DOHH2 (cell line): ENCODE measurements at regions not wholly inside any gene's neighbourhood (a gene's known extent, or its start where the extent isn't known, plus 50 kb on each side); places are given as distances from the start of the nearest gene placed in this dataset.

ENCODE experiments used
- H3F3A ChIP-seq: fragments of 200-600 bp; sonication (generic), shearing (Covaris generic); 2 replicates; pipeline ENCODE4 v1.6.0; 2016; ENCODE audit warnings: antibody characterized with exemption, mild to moderate bottlenecking; ENCODE audit not compliant: control insufficient read depth, insufficient read depth
- H3K27ac ChIP-seq: fragments of 200-600 bp; sonication (generic); 2 replicates; pipeline ENCODE4 v1.5.1; 2014; ENCODE audit warnings: low read depth, mild to moderate bottlenecking, low read length, moderate library complexity
- H3K27me3 ChIP-seq: fragments of 200-600 bp; sonication (generic); 2 replicates; pipeline ENCODE4 v1.6.1; 2014; ENCODE audit warnings: mild to moderate bottlenecking, low read length, mixed read lengths; ENCODE audit not compliant: control insufficient read depth
- H3K36me3 ChIP-seq: fragments of 200-600 bp; sonication (generic); 2 replicates; pipeline ENCODE4 v1.6.1; 2014; ENCODE audit warnings: mild to moderate bottlenecking, low read length, moderate library complexity, mixed read lengths; ENCODE audit not compliant: control insufficient read depth
- H3K4me1 ChIP-seq: fragments of 200-600 bp; sonication (generic); 2 replicates; pipeline ENCODE4 v1.6.1; 2014; ENCODE audit warnings: mild to moderate bottlenecking, low read length, mixed read lengths; ENCODE audit not compliant: control insufficient read depth
- H3K4me2 ChIP-seq: fragments of 200-600 bp; sonication (generic); 2 replicates; pipeline ENCODE4 v1.6.0; 2014; ENCODE audit warnings: mild to moderate bottlenecking, low read length, moderate library complexity
- H3K4me3 ChIP-seq: fragments of 200-600 bp; sonication (generic); 2 replicates; pipeline ENCODE4 v1.5.1; 2014; ENCODE audit warnings: mild to moderate bottlenecking, low read length, mixed read lengths
- H3K79me2 ChIP-seq: fragments of 200-600 bp; sonication (generic); 2 replicates; pipeline ENCODE4 v1.6.1; 2014; ENCODE audit warnings: mild to moderate bottlenecking, low read length, mixed read lengths; ENCODE audit not compliant: control insufficient read depth
- H3K9me2 ChIP-seq: fragments of 200-600 bp; sonication (generic); replicated peaks from 2 replicates; pipeline ENCODE4 v1.6.1; 2014; ENCODE audit warnings: mild to moderate bottlenecking, low read length, mixed read lengths; ENCODE audit not compliant: control insufficient read depth
- H3K9me3 ChIP-seq: fragments of 200-600 bp; sonication (generic); 2 replicates; pipeline ENCODE4 v1.6.1; 2014; ENCODE audit warnings: antibody characterized with exemption, low read length, mixed read lengths; ENCODE audit not compliant: control insufficient read depth, insufficient read depth
- H4K20me1 ChIP-seq: fragments of 200-600 bp; sonication (generic); 2 replicates; pipeline ENCODE4 v1.6.0; 2014; ENCODE audit warnings: low read depth, mild to moderate bottlenecking, antibody characterized with exemption, low read length, moderate library complexity; ENCODE audit not compliant: control insufficient read depth, insufficient read depth
- EZH2phosphoT487 ChIP-seq: fragments of 200-600 bp; sonication (generic); IDR thresholded peaks from 2 replicates; pipeline ENCODE4 v1.6.1; 2017; ENCODE audit warnings: borderline replicate concordance, mild to moderate bottlenecking, antibody characterized with exemption, low read length, moderate library complexity, mixed read lengths
- TF ChIP-seq, protein P1 (sequence below): fragments of 200-600 bp; sonication (generic); IDR thresholded peaks from one replicate; pipeline ENCODE4 v1.5.1; 2014; ENCODE audit warnings: antibody characterized with exemption, mild to moderate bottlenecking, low read depth, low read length; ENCODE audit not compliant: poor library complexity, severe bottlenecking

GRCh38 chr2:221641181-221641871 lies 69.2 kb upstream of the EPHA4 start:
- Histone ChIP-seq H3K36me3 (no peaks in the 10 kb centered on the region), H3K4me3 (no peak overlapping the region), H3K79me2 (no peaks in the 10 kb centered on the region), H3K9me2 (no peaks in the 10 kb centered on the region), H3F3A (no peaks in the 10 kb centered on the region), H3K9me3 (no peaks in the 10 kb centered on the region; the same call in 1 of the 2 replicates), H3K27ac (no peak overlapping the region), H3K4me2 (no peak overlapping the region), H3K27me3 (no peaks in the 10 kb centered on the region), H4K20me1 (no peaks in the 10 kb centered on the region), H3K4me1 (peaks cover 23% of the 10 kb centered on the region)
- TF ChIP-seq, protein P1, sequence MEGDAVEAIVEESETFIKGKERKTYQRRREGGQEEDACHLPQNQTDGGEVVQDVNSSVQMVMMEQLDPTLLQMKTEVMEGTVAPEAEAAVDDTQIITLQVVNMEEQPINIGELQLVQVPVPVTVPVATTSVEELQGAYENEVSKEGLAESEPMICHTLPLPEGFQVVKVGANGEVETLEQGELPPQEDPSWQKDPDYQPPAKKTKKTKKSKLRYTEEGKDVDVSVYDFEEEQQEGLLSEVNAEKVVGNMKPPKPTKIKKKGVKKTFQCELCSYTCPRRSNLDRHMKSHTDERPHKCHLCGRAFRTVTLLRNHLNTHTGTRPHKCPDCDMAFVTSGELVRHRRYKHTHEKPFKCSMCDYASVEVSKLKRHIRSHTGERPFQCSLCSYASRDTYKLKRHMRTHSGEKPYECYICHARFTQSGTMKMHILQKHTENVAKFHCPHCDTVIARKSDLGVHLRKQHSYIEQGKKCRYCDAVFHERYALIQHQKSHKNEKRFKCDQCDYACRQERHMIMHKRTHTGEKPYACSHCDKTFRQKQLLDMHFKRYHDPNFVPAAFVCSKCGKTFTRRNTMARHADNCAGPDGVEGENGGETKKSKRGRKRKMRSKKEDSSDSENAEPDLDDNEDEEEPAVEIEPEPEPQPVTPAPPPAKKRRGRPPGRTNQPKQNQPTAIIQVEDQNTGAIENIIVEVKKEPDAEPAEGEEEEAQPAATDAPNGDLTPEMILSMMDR: no peak
- no peak for TF ChIP-seq EZH2phosphoT487

DNA sequence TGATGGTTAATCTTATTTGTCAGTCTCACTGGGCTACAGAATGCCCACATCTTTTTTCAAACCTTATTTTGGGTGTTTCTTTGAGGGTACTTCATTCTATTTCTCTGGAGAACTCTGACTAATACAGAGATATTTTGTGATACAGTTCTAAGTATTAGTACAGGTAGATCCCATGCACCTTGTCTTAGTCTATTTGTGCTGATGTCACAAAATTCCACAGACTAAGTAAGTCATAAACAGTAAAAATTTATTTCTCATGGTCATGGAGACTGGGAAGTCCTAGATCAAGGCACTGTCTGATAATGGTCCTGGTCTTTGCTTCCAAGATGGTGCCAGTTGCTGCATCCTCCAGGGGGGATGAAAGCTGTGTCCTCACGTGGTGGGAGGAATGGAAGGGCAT lies 68.6 kb upstream of the EPHA4 start:
- H3K4me3 ChIP-seq: no peak overlapping the region
- no peaks in the 10 kb centered on the region; the same call in 1 of the 2 replicates for H3K9me3 ChIP-seq
- H4K20me1 ChIP-seq: no peaks in the 10 kb centered on the region
- H3K79me2 ChIP-seq: no peaks in the 10 kb centered on the region
- H3K9me2 ChIP-seq: no peaks in the 10 kb centered on the region
- no peaks in the 10 kb centered on the region for H3K27me3 ChIP-seq
- no peak for TF ChIP-seq EZH2phosphoT487
- TF ChIP-seq, protein P1: no peak
- peaks cover 23% of the 10 kb centered on the region for H3K4me1 ChIP-seq
- no peak overlapping the region for H3K4me2 ChIP-seq
- no peaks in the 10 kb centered on the region for H3F3A ChIP-seq
- H3K36me3 ChIP-seq: no peaks in the 10 kb centered on the region
- H3K27ac ChIP-seq: no peak overlapping the region

DNA sequence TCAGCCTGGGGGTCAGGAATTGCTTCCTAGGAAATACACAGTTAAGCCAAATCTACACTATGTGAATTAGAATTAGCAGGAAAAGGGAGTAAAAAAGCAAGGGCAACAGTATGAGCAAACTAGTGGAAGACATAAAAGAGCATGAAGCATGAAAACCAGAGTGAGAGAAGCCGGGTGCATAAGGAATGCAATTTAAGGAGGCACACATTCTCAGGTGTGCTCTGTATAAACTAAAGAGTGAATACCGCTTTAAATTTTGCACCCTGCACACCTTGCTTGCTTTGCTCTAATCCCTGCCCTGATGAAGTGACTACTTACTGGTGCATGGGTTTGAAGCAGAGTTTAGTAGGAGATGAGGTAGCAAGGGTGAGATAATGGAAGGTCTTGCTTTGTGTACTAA lies 65.7 kb upstream of the EPHA4 start:
- Histone ChIP-seq H3K79me2 (no peaks in the 10 kb centered on the region), H3K9me3 (no peaks in the 10 kb centered on the region; the same call in 1 of the 2 replicates), H3K27me3 (no peaks in the 10 kb centered on the region), H3F3A (no peaks in the 10 kb centered on the region), H3K4me1 (peaks cover 23% of the 10 kb centered on the region), H3K4me3 (0 out of 2 replicates have a peak overlapping the region, but pooled peaks have one; percentile 19), H4K20me1 (no peaks in the 10 kb centered on the region), H3K36me3 (no peaks in the 10 kb centered on the region), H3K9me2 (no peaks in the 10 kb centered on the region), H3K27ac (peak overlapping the region; percentile 54), H3K4me2 (peak overlapping the region; percentile 31)
- no peak for TF ChIP-seq EZH2phosphoT487
- TF ChIP-seq, protein P1: no peak
